Activated naive CD4-positive, alpha-beta T cell treated with anti-CD3 and anti-CD28 coated beads for 36 hours (primary cell): ENCODE measurements at regions not wholly inside any gene's neighbourhood (a gene's known extent, or its start where the extent isn't known, plus 50 kb on each side); places are given as distances from the start of the nearest gene placed in this dataset.

Experiments
- CTCF ChIA-PET: fragments of 350-600 bp; sonication (Branson Sonifier 250); formaldehyde crosslinking; loops from one replicate; lab custom pipeline; 2021; ENCODE audit warnings: antibody characterized with exemption; lab: Charles Lee
- DNase-seq: peaks from one replicate; pipeline ENCODE4 v3.0.0-alpha.2; 2020
- H3K27ac Mint-ChIP-seq: one replicate; pipeline ENCODE4 v1.8.0; 2021; ENCODE audit warnings: mild to moderate bottlenecking, mixed read lengths
- H3K27me3 Mint-ChIP-seq: one replicate; pipeline ENCODE4 v1.8.0; 2021; ENCODE audit warnings: low read depth, mixed read lengths
- H3K36me3 Mint-ChIP-seq: one replicate; pipeline ENCODE4 v1.8.0; 2021; ENCODE audit warnings: low read depth, mixed read lengths
- H3K4me1 Mint-ChIP-seq: one replicate; pipeline ENCODE4 v1.8.0; 2021; ENCODE audit warnings: low read depth, mixed read lengths
- H3K4me3 Mint-ChIP-seq: one replicate; pipeline ENCODE4 v1.8.0; 2021; ENCODE audit warnings: mild to moderate bottlenecking, moderate library complexity, mixed read lengths
- H3K9me3 Mint-ChIP-seq: one replicate; pipeline ENCODE4 v1.8.0; 2021; ENCODE audit warnings: mixed read lengths
- intact Hi-C: fragments of 100-400 bp; cut with micrococcal nuclease; formaldehyde crosslinking; loops from one replicate; pipeline ENCODE4 v1.15.1; 2023

- DNase-seq = no peak
- intact Hi-C loops = no loop called here
- no peaks in the 10 kb centered on the region for H3K36me3 Mint-ChIP-seq
- H3K4me3 Mint-ChIP-seq = no peak overlapping the region
- CTCF ChIA-PET = interaction anchor here (1.0 to 1.6 kb wide), 2 partner anchors 9 to 15 kb away, joined by 3 to 4 read pairs; no protein-coding TSS in a partner anchor
- peaks cover 7% of the 10 kb centered on the region for H3K4me1 Mint-ChIP-seq
- H3K27me3 Mint-ChIP-seq = no peaks in the 10 kb centered on the region
- H3K9me3 Mint-ChIP-seq = no peaks in the 10 kb centered on the region
- no peak overlapping the region for H3K27ac Mint-ChIP-seq
Measured at GRCh38 chr5:54829676-54830535, 155.5 kb downstream of the ESM1 start.

GRCh38 chr5:54829102-54829501 lies 156.3 kb downstream of the ESM1 start:
- no peak overlapping the region for H3K4me3 Mint-ChIP-seq
- DNase-seq = no peak
- no peaks in the 10 kb centered on the region for H3K36me3 Mint-ChIP-seq
- no peaks in the 10 kb centered on the region for H3K9me3 Mint-ChIP-seq
- intact Hi-C loops = no loop called here
- no peaks in the 10 kb centered on the region for H3K27me3 Mint-ChIP-seq
- CTCF ChIA-PET = interaction anchor here (1.6 kb wide), 1 partner anchor 9 kb away, joined by 4 read pairs; no protein-coding TSS in a partner anchor
- no peak overlapping the region for H3K27ac Mint-ChIP-seq
- H3K4me1 Mint-ChIP-seq = peaks cover 6% of the 10 kb centered on the region

- no peak for DNase-seq
- Mint-ChIP-seq H3K27me3 (no peaks in the 10 kb centered on the region), H3K36me3 (no peaks in the 10 kb centered on the region), H3K4me1 (peaks cover 3% of the 10 kb centered on the region), H3K9me3 (no peaks in the 10 kb centered on the region), H3K27ac (no peak overlapping the region), H3K4me3 (no peak overlapping the region)
- intact Hi-C loops = no loop called here
- CTCF ChIA-PET = no interaction called here
Measured at GRCh38 chr5:54828151-54828550, 157.2 kb downstream of the ESM1 start.

GRCh38 chr5:54825005-54825404 lies 160.4 kb downstream of the ESM1 start:
- H3K9me3 Mint-ChIP-seq = no peaks in the 10 kb centered on the region
- H3K27me3 Mint-ChIP-seq = no peaks in the 10 kb centered on the region
- DNase-seq = no peak

GRCh38 chr5:54823006-54823405 lies 162.4 kb downstream of the ESM1 start:
- Mint-ChIP-seq H3K36me3 (no peaks in the 10 kb centered on the region), H3K4me1 (no peaks in the 10 kb centered on the region), H3K9me3 (no peaks in the 10 kb centered on the region), H3K27me3 (no peaks in the 10 kb centered on the region), H3K27ac (no peak overlapping the region), H3K4me3 (no peak overlapping the region)
- CTCF ChIA-PET = no interaction called here
- intact Hi-C loops = no loop called here
- no peak for DNase-seq

More at GRCh38 chr5:54825005-54825404, 160.4 kb downstream of the ESM1 start:
- CTCF ChIA-PET = interaction anchor here (1.3 kb wide), 1 partner anchor 20 kb away, joined by 4 read pairs; no protein-coding TSS in a partner anchor
- Mint-ChIP-seq H3K27ac (no peak overlapping the region), H3K36me3 (no peaks in the 10 kb centered on the region), H3K4me1 (no peaks in the 10 kb centered on the region), H3K4me3 (no peak overlapping the region)
- intact Hi-C loops = no loop called here

GRCh38 chr5:54822324-54822687 lies 163.1 kb downstream of the ESM1 start:
- intact Hi-C loops = no loop called here
- Mint-ChIP-seq H3K36me3 (no peaks in the 10 kb centered on the region), H3K4me1 (no peaks in the 10 kb centered on the region), H3K4me3 (no peak overlapping the region), H3K9me3 (no peaks in the 10 kb centered on the region), H3K27ac (no peak overlapping the region), H3K27me3 (no peaks in the 10 kb centered on the region)
- CTCF ChIA-PET = no interaction called here
- DNase-seq = no peak

- Mint-ChIP-seq H3K27me3 (no peaks in the 10 kb centered on the region), H3K27ac (no peak overlapping the region), H3K4me1 (no peaks in the 10 kb centered on the region), H3K4me3 (no peak overlapping the region), H3K9me3 (no peaks in the 10 kb centered on the region), H3K36me3 (no peaks in the 10 kb centered on the region)
- no peak for DNase-seq
- CTCF ChIA-PET = interaction anchor here (1.2 kb wide), 1 partner anchor 12 kb away, joined by 3 read pairs; no protein-coding TSS in a partner anchor
- intact Hi-C loops = no loop called here
Measured at GRCh38 chr5:54821445-54822323, 163.7 kb downstream of the ESM1 start.

GRCh38 chr5:54820346-54821134 lies 164.9 kb downstream of the ESM1 start:
- H3K4me1 Mint-ChIP-seq = no peaks in the 10 kb centered on the region
- H3K4me3 Mint-ChIP-seq = no peak overlapping the region
- no peaks in the 10 kb centered on the region for H3K9me3 Mint-ChIP-seq
- no peaks in the 10 kb centered on the region for H3K27me3 Mint-ChIP-seq
- intact Hi-C loops = no loop called here
- no peak overlapping the region for H3K27ac Mint-ChIP-seq
- no peaks in the 10 kb centered on the region for H3K36me3 Mint-ChIP-seq
- DNase-seq = no peak
- CTCF ChIA-PET = interaction anchor here (0.9 to 1.2 kb wide), 3 partner anchors 9 to 47 kb away, joined by 3 to 4 read pairs (median 3); no protein-coding TSS in a partner anchor

GRCh38 chr5:54807421-54807820 lies 178.0 kb downstream of the ESM1 start:
- H3K9me3 Mint-ChIP-seq = no peaks in the 10 kb centered on the region
- DNase-seq = no peak
- H3K4me3 Mint-ChIP-seq = no peak overlapping the region
- H3K36me3 Mint-ChIP-seq = no peaks in the 10 kb centered on the region
- CTCF ChIA-PET = no interaction called here
- intact Hi-C loops = no loop called here
- no peaks in the 10 kb centered on the region for H3K27me3 Mint-ChIP-seq
- no peak overlapping the region for H3K27ac Mint-ChIP-seq
- H3K4me1 Mint-ChIP-seq = peaks cover 2% of the 10 kb centered on the region

GRCh38 chr5:54804521-54804920 lies 180.9 kb downstream of the ESM1 start:
- Mint-ChIP-seq H3K27ac (no peak overlapping the region), H3K4me3 (no peak overlapping the region), H3K4me1 (peaks cover 2% of the 10 kb centered on the region), H3K27me3 (no peaks in the 10 kb centered on the region), H3K9me3 (no peaks in the 10 kb centered on the region), H3K36me3 (no peaks in the 10 kb centered on the region)
- intact Hi-C loops = no loop called here
- DNase-seq = no peak
- CTCF ChIA-PET = no interaction called here

GRCh38 chr5:54804086-54804485 lies 181.3 kb downstream of the ESM1 start:
- H3K9me3 Mint-ChIP-seq = no peaks in the 10 kb centered on the region
- no peak for DNase-seq
- intact Hi-C loops = no loop called here
- no peaks in the 10 kb centered on the region for H3K27me3 Mint-ChIP-seq
- H3K4me3 Mint-ChIP-seq = no peak overlapping the region
- peaks cover 2% of the 10 kb centered on the region for H3K4me1 Mint-ChIP-seq
- H3K36me3 Mint-ChIP-seq = no peaks in the 10 kb centered on the region
- CTCF ChIA-PET = no interaction called here
- no peak overlapping the region for H3K27ac Mint-ChIP-seq

GRCh38 chr5:54803471-54804011 lies 181.9 kb downstream of the ESM1 start:
- Mint-ChIP-seq H3K36me3 (no peaks in the 10 kb centered on the region), H3K27ac (no peak overlapping the region), H3K9me3 (no peaks in the 10 kb centered on the region), H3K4me3 (no peak overlapping the region), H3K4me1 (peaks cover 2% of the 10 kb centered on the region), H3K27me3 (no peaks in the 10 kb centered on the region)
- intact Hi-C loops = no loop called here
- CTCF ChIA-PET = no interaction called here
- DNase-seq = no peak
